ENCODE measurements at regions not wholly inside any gene's neighbourhood (a gene's known extent, or its start where the extent isn't known, plus 50 kb on each side); places are given as distances from the start of the nearest gene placed in this dataset.
A peak's percentile ranks its signal among the peaks of the same experiment; 100 is the strongest.
"Not testable (repeated sequence)": the region's sequence is repeated elsewhere in the genome, so short reads cannot be mapped to it uniquely, and the experiment has no call there.

DNA sequence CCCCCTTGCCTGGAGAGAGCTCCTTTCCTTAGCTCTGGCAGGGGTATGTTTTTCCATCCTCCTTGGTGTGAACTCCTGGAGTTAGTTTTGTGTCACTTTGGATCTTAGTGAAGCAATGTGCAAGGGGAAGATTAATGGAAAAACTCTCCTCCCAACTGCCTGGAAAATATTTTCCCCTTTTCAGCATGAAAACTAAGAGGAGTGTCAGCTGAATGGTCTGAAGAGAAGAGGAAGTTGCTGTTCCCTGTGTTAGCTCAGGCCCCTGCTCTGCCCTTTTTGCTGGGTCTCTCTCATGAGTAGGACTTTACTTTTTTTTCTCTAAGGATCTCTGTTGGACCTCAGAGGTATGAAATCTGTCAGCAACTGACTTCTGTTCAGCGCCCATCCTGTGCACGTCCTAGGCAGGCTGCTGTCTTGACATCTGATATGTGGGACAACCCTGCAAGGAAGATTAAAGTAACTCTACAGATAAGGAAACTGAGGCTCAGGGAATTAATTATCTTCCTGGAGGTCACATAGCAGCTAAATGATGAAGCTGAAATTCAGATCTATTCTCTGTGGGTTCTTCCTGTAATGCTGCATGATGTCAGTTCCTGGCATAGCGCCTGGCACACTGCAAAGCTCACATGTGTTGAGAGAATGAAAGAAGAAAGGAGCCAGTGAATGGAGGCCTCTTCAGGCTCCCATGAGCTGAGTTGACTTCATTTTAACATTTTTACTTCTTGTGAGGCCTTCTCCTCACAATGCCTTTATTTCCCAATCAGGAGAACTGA lies 109.7 kb upstream of the GALNT15 start:
- Mint-ChIP-seq H3K9me3 (no peaks in the 10 kb centered on the region), H3K4me3 (no peak overlapping the region), H3K4me1 (ENCODE audit: low read depth) (no peaks in the 10 kb centered on the region), H3K27me3 (peaks cover 4% of the 10 kb centered on the region), H3K27ac (no peak overlapping the region), H3K36me3 (no peaks in the 10 kb centered on the region)
- POLR2A ChIA-PET: no interaction called here
- intact Hi-C loops (cut with micrococcal nuclease): no loop called here
- CTCF ChIA-PET: interaction anchor here (0.8 to 1.3 kb wide), 3 partner anchors 16 to 183 kb away, joined by 3 read pairs; no protein-coding TSS in a partner anchor
- peak; percentile 24 for DNase-seq

DNA sequence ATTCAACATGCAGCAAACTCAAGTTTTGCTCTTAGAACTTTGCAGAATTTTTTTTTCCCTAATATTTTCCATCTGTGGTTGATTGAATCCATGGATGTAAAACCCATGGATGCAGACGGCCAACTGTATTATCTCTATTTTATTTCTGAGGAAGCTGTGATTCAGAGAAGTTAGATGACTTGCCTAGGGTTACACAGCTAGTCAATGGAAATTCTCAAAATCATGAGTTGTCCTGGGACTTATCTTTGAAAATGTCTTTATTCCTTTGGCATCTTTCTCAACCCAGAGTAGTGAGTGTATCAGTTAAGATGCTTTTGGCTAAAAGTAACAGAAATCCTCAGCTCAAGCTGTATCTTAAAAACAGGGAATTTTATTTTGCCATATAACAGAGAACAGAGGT lies 107.9 kb upstream of the GALNT15 start:
- peaks cover 4% of the 10 kb centered on the region for H3K27me3 Mint-ChIP-seq
- ChIA-PET CTCF (interaction anchor here (1.1 kb wide), 1 partner anchor 17 kb away, joined by 4 read pairs; no protein-coding TSS in a partner anchor), POLR2A (no interaction called here)
- DNase-seq: no peak
- intact Hi-C loops (cut with micrococcal nuclease): no loop called here
- H3K9me3 Mint-ChIP-seq: no peaks in the 10 kb centered on the region
- H3K36me3 Mint-ChIP-seq: no peaks in the 10 kb centered on the region
- no peak overlapping the region for H3K27ac Mint-ChIP-seq
- no peak overlapping the region for H3K4me3 Mint-ChIP-seq
- H3K4me1 Mint-ChIP-seq (ENCODE audit: low read depth): no peaks in the 10 kb centered on the region

DNA sequence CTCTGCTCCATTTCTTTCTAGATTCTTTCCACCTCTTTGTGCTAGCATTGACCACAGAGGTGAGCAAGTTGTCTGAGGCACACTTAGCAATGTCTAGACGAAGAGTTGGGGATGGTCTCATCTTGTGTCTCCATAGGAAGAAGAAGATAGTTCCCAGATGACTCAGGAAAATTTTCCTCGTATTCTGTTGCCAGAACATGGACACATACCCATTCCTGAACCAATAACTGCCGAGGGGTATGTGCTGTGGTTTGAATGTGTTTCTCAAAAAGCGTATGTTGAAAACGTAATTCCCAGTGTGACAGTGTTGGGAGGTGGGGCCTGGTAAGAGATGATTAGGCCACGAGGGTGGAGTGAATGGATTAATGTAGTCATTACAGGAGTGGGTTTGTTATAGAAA lies 107.5 kb upstream of the GALNT15 start:
- H3K36me3 Mint-ChIP-seq: no peaks in the 10 kb centered on the region
- no peaks in the 10 kb centered on the region for H3K4me1 Mint-ChIP-seq (ENCODE audit: low read depth)
- peaks cover 4% of the 10 kb centered on the region for H3K27me3 Mint-ChIP-seq
- no peak for DNase-seq
- intact Hi-C loops (cut with micrococcal nuclease): no loop called here
- CTCF ChIA-PET: interaction anchor here (1.1 kb wide), 1 partner anchor 18 kb away, joined by 4 read pairs; no protein-coding TSS in a partner anchor
- H3K9me3 Mint-ChIP-seq: peaks cover 2% of the 10 kb centered on the region
- no peak overlapping the region for H3K4me3 Mint-ChIP-seq
- POLR2A ChIA-PET: no interaction called here
- H3K27ac Mint-ChIP-seq: no peak overlapping the region

DNA sequence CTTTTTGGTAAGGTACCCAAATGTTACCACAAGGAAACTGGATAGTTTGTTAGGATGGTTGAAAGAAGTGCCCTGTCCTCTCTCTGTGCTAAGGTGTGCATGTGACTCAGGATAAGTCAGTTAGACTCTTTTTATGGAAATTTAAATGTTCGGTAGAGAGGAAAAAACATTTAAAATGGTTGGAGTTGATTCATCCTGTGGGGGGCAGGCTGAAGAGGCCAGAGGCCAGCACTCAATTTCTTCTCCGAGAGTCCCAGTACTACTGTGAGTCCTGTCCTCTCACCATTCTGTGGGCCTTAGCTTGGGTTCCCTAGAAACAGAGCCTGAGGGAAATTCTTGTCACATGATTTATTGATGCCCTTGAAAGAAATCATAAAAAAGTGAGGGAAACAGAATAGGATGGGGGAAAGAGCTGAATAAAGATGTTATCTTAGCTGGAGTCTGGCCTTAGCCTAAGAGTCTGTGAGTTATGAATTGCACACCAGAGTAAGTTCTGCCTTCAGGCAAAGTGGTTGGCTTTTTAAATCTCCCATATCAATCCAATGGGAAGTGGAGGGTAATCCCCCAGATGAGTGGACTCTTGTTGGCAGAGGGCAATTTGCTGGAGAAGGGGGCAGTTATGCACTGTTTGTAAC lies 106.5 kb upstream of the GALNT15 start:
- ChIA-PET POLR2A (no interaction called here), CTCF (interaction anchor here (1.2 kb wide), 1 partner anchor 18 kb away, joined by 3 read pairs; no protein-coding TSS in a partner anchor)
- no peaks in the 10 kb centered on the region for H3K4me1 Mint-ChIP-seq (ENCODE audit: low read depth)
- H3K27me3 Mint-ChIP-seq: peaks cover 1% of the 10 kb centered on the region
- DNase-seq: no peak
- no peak overlapping the region for H3K4me3 Mint-ChIP-seq
- intact Hi-C loops (cut with micrococcal nuclease): no loop called here
- no peaks in the 10 kb centered on the region for H3K36me3 Mint-ChIP-seq
- peaks cover 4% of the 10 kb centered on the region for H3K9me3 Mint-ChIP-seq
- H3K27ac Mint-ChIP-seq: no peak overlapping the region

DNA sequence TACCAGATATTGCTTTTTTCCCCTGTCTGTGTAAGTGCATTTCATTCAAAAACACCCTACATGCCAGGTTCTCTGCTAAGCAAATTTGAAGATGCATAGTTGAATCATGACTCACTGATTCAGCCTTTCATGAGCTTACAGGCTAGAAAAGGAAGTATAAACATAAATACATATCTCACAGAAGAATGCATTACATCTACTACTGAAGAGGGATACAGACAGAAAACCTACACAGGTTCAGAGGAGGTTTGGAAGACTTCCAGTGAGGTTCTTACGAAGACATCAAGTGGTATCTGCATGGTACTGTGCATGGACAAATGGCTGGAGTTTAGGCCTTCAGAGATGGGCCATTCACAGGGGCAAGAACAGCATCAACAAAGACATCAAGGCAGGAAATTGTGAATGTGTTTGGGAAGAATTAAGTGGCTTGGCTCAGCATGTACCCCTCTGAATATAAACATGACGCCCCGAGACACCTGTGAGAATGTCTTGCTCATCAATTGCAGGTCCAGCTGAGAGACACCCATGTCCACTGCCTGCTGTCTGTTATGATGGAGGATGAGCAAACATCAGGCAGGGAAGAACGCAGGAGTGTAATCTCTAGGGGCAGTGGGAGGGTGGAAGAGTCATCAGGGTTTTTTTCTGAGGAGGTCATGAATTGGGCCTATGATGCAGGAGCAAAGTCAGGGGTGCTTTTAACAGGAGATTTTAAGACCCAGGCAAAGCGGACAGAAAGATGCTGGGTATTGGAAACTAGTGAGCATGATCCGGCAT lies 105.1 kb upstream of the GALNT15 start:
- Mint-ChIP-seq H3K27me3 (no peaks in the 10 kb centered on the region), H3K4me3 (no peak overlapping the region), H3K36me3 (no peaks in the 10 kb centered on the region), H3K4me1 (ENCODE audit: low read depth) (no peaks in the 10 kb centered on the region), H3K9me3 (peaks cover 4% of the 10 kb centered on the region), H3K27ac (no peak overlapping the region)
- intact Hi-C loops (cut with micrococcal nuclease): no loop called here
- no peak for DNase-seq
- ChIA-PET POLR2A (no interaction called here), CTCF (no interaction called here)

DNA sequence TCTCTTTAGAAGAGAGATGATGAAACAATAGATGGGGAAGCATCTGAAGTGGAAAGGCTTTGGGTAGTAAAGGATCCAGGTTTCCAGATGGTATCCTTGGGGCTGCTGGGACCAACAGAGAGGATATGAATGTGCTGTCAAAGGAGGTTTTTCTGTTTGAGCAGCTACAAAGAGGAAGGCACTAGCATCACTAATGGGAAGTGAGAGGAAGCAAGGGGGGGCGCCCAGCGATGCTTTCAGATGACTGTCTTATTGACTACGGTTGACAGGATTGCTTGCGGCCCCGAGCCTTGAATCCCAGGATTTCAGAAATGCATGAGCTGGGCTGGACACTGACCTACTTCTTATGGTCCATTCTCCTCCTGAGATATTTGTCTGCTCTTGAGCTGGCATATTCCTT lies 103.8 kb upstream of the GALNT15 start:
- Mint-ChIP-seq H3K9me3 (peaks cover 4% of the 10 kb centered on the region), H3K4me1 (ENCODE audit: low read depth) (no peaks in the 10 kb centered on the region), H3K27me3 (no peaks in the 10 kb centered on the region), H3K4me3 (no peak overlapping the region), H3K36me3 (no peaks in the 10 kb centered on the region), H3K27ac (no peak overlapping the region)
- CTCF ChIA-PET: interaction anchor here (1.1 kb wide), 1 partner anchor 22 kb away, joined by 4 read pairs; no protein-coding TSS in a partner anchor
- intact Hi-C loops (cut with micrococcal nuclease): no loop called here
- POLR2A ChIA-PET: no interaction called here
- DNase-seq: no peak

DNA sequence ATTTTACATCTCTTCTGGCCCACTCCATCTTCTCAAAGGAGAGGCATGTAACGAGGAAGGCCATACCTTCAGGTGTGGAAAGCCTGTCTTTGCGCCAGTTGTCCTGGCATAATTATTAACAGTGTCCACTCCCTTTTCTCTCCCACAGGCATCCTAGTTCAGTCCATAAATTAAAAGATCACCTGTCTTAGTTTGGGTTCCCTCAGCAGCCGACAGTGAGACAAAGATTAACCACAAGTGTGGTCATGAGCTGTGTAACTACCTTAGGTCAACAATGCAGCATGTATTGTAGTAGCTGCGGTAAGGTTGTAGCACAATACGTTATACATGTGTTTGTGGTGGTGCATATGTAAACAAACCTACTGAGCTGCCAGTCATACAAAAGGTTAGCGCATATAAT lies 103.3 kb upstream of the GALNT15 start:
- Mint-ChIP-seq H3K36me3 (no peaks in the 10 kb centered on the region), H3K4me1 (ENCODE audit: low read depth) (no peaks in the 10 kb centered on the region), H3K9me3 (peaks cover 4% of the 10 kb centered on the region), H3K4me3 (no peak overlapping the region), H3K27ac (no peak overlapping the region), H3K27me3 (no peaks in the 10 kb centered on the region)
- CTCF ChIA-PET: interaction anchor here (0.7 to 1.1 kb wide), 2 partner anchors 22 to 175 kb away, joined by 4 read pairs; no protein-coding TSS in a partner anchor
- intact Hi-C loops (cut with micrococcal nuclease): no loop called here
- POLR2A ChIA-PET: no interaction called here
- DNase-seq: no peak

DNA sequence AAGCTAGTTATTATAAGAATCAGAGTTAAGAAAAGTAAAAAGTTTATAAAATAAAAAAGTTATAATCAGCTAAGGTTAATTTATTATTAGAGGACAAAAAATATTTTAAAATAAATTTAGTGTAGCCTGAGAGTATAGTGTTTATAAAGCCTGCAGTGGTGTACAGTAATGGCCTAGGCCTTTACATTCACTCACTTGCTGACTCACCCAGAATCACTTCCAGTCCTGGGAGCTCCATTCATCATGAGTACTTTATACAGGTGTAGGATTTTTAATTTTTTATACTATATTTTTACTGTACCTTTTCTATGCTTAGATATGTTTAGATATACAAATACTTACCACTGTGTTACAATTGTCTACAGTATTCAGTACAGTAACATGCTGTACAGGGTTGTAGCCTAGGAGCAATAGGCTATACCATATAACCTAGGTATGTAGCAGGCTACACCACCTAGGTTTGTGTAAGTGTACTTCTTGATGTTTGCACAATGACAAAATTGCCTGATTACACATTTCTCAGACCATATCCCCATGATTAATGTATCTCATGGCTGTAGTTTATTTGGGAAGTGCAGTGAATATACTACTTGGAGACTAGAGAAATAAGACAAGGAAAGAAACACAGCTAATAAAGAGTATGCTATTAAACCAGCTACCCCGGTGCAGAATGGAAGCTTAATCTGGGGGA lies 101.9 kb upstream of the GALNT15 start:
- H3K36me3 Mint-ChIP-seq: no peaks in the 10 kb centered on the region
- intact Hi-C loops (cut with micrococcal nuclease): no loop called here
- no peak overlapping the region for H3K4me3 Mint-ChIP-seq
- peaks cover 15% of the 10 kb centered on the region for H3K9me3 Mint-ChIP-seq
- no peaks in the 10 kb centered on the region for H3K4me1 Mint-ChIP-seq (ENCODE audit: low read depth)
- no peak for DNase-seq
- H3K27ac Mint-ChIP-seq: no peak overlapping the region
- H3K27me3 Mint-ChIP-seq: peaks cover 2% of the 10 kb centered on the region
- ChIA-PET POLR2A (no interaction called here), CTCF (interaction anchor here (2.3 kb wide), 1 partner anchor 23 kb away, joined by 10 read pairs; no protein-coding TSS in a partner anchor)

DNA sequence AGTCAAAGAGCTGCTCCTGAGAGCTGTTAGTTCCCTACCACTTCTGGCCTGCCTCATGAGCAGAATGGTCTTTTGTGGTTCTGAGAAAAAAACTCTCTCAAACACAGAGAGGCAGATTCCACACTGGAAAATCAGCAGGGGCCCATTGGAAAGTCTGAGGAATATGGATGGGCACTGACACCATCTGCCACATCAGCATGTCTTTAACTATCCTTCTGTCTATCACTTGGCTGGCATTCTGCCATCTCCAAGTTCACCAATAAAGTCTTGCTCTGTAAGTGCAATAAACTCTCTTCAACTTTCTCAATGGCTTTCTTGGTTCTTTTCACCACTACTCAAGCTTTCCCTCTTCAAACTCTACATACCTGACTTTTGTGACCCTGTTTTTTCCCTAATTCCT lies 101.3 kb upstream of the GALNT15 start:
- H3K4me3 Mint-ChIP-seq: no peak overlapping the region
- H3K36me3 Mint-ChIP-seq: no peaks in the 10 kb centered on the region
- ChIA-PET CTCF (interaction anchor here (2.3 kb wide), 1 partner anchor 24 kb away, joined by 10 read pairs; no protein-coding TSS in a partner anchor), POLR2A (no interaction called here)
- no peaks in the 10 kb centered on the region for H3K4me1 Mint-ChIP-seq (ENCODE audit: low read depth)
- no peak for DNase-seq
- intact Hi-C loops (cut with micrococcal nuclease): no loop called here
- H3K27me3 Mint-ChIP-seq: peaks cover 3% of the 10 kb centered on the region
- H3K9me3 Mint-ChIP-seq: peaks cover 16% of the 10 kb centered on the region
- H3K27ac Mint-ChIP-seq: no peak overlapping the region

DNA sequence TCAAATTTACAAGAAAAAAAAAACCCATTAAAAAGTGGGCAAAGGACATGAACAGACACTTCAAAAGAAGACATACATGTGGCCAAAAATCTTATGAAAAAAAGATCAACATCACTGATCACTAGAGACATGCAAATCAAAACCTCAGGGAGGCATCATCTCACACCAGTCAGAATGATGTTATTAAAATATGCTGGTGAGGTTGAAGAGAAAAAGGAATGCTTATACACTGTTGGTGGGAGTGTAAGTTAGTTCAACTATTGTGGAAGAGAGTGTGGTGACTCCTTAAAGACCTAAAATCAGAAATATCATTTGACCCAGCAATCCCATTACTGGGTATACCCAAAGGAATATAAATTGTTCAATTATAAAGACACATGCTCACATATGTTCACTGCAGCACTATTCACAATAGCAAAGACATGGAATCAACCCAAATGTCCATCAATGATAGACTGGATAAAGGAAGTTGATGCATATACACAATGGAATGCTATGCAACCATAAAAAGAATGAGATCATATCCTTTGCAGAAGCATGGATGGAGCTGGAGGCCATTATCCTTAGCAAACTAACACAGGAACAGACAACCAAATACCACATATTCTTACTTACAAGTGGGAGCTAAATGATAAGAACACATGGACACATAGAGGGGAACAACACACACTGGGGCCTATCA lies 100.3 kb upstream of the GALNT15 start:
- CTCF ChIA-PET: interaction anchor here (2.3 kb wide), 1 partner anchor 25 kb away, joined by 10 read pairs; no protein-coding TSS in a partner anchor

DNA sequence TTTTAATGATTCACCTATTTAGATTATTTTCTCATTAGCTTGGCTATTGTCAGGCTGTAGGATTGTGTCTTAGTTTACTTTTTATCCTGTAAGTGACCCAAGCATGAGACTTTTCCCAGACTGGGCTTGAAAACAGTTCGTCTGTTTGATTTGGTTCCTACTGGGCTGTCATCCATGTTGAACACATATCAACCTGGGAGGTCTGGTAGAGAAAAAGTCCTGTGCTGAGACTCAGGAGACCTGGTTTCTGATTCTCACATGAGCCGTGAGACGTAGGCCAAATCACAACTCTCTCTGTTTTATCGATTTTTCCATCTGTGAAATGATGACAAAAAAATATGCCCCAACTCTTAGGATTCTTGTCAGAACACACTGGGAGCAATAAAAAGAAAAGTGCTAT lies 98.8 kb upstream of the GALNT15 start:
- no peaks in the 10 kb centered on the region for H3K4me1 Mint-ChIP-seq (ENCODE audit: low read depth)
- H3K36me3 Mint-ChIP-seq: peaks cover 1% of the 10 kb centered on the region
- no peak for DNase-seq
- H3K27me3 Mint-ChIP-seq: peaks cover 6% of the 10 kb centered on the region
- ChIA-PET CTCF (no interaction called here), POLR2A (no interaction called here)
- no peak overlapping the region for H3K4me3 Mint-ChIP-seq
- no peak overlapping the region for H3K27ac Mint-ChIP-seq
- intact Hi-C loops (cut with micrococcal nuclease): no loop called here
- H3K9me3 Mint-ChIP-seq: peaks cover 19% of the 10 kb centered on the region

More for the DNA sequence above, 100.3 kb upstream of the GALNT15 start:
- H3K27me3 Mint-ChIP-seq; H3K4me1 Mint-ChIP-seq (ENCODE audit: low read depth); H3K36me3 Mint-ChIP-seq; POLR2A ChIA-PET; intact Hi-C loops (cut with micrococcal nuclease); H3K27ac Mint-ChIP-seq; H3K4me3 Mint-ChIP-seq; DNase-seq: not testable (repeated sequence)
- peaks cover 16% of the 10 kb centered on the region for H3K9me3 Mint-ChIP-seq
